NCI-H82 (cell line): ENCODE measurements at regions not wholly inside any gene's neighbourhood (a gene's known extent, or its start where the extent isn't known, plus 50 kb on each side); places are given as distances from the start of the nearest gene placed in this dataset.
A peak's percentile ranks its signal among the peaks of the same experiment; 100 is the strongest.

Experiments
- DNase-seq: peaks from one replicate; lab custom pipeline; 2025; lab: John Stamatoyannopoulos, UW

DNA sequence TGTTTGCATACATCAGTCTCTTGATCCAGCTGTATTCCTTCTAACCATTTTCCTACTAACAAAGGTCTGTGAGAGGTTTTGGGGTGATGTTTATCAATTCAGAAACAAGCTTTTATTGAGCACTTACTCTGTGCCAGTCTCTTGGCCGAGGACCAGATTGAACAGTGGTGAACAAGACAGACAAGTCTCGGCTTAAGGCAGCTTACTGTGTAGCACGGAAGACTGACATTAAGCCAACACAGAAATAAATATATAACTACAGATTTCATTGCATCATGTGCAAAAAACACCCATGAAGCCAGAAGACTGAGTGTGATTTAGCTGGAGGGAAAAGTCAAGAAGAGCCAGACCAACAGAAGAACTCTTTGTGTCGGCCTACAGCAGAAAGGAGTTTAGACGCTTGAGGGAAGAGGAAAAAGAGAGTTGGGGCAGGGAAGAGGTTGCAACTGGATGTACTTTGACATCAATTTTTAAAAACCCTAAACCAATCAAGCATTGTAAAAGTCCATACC is 549.6 kb upstream of the CITED2 start:
- no peak for DNase-seq

GRCh38 chr6:139922236-139922635 is 547.8 kb upstream of the CITED2 start:
- no peak for DNase-seq

- DNase-seq = no peak
Measured at GRCh38 chr6:139920776-139921100, 546.3 kb upstream of the CITED2 start.

GRCh38 chr6:139920027-139920775 is 545.8 kb upstream of the CITED2 start:
- no peak for DNase-seq

GRCh38 chr6:139919107-139920026 is 544.9 kb upstream of the CITED2 start:
- no peak for DNase-seq

- DNase-seq = no peak
Measured at GRCh38 chr6:139917951-139918630, 543.6 kb upstream of the CITED2 start.

- DNase-seq = no peak
Measured at GRCh38 chr6:139914910-139915309, 540.5 kb upstream of the CITED2 start.

DNA sequence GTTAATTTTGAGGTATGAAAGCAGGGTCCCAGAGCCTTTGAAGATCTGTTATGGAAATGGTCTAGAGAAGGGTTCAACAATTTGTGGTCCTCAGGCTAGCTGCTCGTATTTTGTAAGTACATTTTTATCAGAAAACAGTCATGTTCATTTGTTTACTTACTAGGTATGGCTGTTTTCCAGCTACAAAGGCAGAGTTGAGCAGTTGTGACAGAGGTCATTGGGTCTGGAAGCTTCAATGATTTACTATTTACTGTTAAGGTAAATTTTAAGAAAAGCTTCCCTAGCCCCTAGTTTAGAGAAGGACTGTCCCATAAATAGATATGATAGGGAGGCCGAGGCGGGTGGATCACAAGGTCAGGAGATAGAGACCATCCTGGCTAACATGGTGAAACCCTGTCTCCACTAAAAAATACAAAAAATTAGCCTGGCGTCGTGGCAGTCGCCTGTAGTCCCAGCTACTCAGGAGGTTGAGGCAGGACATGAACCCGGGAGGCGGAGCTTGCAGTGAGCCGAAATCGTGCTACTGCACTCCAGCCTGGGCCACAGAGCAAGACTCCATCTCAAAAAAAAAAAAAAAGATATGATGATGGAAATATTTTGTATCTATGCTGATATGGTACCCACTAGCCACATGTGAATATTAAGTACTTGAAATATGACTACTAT is 538.4 kb upstream of the CITED2 start:
- DNase-seq = no peak

DNA sequence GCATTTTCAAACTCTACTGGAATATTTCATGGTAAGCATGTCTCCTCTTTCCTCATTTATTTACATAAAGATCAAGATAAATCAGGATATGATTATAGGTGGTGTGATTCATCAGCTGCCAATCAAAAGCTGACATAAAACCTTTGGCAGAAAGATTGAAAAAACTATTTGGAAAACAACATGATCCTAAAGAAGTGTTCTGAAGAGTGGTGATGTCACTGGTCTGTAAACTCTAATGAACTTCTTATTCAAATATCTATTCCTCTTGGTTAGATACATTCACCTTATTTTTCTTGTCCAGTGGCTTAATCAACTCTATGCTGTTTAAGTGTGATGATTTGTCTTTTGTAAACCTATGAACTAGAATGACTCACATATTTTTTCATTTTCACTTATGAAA is 535.5 kb upstream of the CITED2 start:
- DNase-seq = no peak

DNA sequence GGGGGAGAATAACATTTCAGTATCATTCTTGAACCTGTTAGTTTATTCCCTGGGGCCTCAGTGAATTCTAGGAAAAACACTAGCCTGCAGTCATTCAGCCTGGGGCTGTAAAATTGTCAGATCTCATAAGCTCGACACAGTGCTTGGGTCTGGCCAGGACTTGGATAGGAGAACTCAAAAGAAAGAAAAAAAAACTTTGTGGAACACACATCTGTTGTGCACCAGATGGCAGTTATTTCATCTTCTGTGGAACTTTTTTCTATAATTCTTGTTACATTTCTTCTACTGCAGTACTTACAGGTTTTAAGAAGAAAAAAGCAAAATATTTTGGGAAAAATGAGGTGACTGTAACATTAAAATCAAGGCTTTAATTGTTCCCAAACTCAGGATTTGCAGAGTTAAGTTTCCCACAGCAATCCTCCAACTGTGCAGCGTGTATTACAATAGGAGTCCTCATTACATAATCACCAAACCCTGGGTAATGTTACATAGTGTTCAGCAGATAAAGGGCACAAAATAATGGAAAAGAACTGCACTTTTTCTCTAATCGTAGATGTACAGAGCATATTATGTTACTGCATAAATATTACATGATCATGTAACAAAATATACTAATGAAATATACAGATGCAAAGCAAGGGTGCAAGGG is 531.1 kb upstream of the CITED2 start:
- peak; percentile 31 for DNase-seq

- no peak for DNase-seq
Measured at GRCh38 chr6:139904568-139904967, 530.1 kb upstream of the CITED2 start.

DNA sequence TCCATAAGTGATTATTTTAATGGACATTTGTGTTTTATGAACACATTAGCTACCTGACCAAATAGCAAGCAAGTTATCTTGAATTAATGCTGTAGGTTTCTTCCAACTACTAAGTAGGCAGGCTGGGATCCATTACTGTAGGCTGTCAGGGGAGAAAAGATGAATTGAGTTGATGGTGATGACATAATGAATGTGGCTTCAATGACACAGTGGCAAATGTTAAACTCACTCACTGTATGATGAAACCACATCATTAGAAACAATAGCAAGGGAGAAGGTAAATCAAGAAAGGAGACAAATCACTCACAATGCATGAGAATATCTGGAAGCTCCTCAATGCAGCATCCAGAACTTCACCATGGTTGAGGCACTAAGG is 529.7 kb upstream of the CITED2 start:
- DNase-seq = no peak

DNA sequence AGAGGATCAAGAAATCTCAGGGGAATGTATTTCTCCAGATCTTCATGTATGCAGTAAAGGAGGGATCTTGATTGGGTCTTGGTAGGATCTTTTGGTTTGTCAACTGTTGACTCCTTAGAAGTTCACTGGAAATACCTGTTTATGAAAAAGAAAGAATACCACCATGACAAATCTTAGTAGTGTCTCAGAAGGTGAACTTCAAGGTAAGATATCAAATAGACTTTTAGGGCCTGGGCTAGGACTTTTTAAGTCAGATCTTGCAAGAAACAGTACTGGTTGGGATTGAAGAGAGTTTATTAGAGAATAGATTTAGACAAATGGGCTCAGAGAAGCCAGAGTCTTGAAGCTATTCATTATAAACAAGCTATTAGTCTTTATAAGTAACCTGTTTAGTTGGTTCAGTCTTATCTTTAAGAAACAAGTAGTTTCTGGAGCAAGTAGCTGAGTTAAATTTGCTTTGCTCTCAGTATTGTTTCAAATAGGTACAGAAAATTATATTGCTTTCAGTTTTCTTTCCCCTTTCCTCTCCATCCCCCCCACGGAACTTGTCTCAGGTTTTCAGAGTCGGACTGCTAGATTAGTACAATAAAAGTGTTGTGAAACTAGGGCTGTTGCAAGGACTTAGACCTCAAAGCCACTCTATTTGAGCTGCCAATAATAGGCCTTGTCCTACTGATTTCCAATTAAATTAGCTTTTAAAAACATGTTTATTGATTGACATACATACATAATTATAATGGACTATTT is 529.1 kb upstream of the CITED2 start:
- no peak for DNase-seq

DNA sequence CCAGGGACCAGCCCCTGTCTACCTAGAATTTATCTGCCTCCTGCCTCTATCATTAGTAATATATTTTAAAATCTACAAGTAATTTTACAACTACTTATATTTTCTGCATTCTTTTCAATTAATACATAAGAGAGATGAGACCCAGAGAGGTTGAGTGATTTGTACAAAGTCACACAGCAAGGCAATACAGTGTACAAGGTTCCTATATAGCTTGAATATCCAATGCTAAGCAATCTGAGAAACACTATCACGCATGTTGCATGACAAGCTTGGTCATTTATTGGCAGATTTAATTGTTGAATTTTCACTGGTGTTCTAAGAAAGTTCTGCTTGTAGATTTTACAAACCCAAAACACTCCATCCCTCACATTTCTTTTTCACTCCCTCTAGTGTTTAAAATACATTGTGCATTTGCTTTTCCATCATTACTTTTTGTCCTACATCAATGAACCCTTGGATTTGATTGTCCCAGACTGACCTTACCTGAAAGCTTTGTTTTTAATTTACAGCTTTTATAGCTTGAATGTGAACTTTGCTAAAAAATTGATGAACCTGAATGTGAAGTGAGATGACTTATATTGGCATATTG is 520.9 kb upstream of the CITED2 start:
- DNase-seq = no peak

DNA sequence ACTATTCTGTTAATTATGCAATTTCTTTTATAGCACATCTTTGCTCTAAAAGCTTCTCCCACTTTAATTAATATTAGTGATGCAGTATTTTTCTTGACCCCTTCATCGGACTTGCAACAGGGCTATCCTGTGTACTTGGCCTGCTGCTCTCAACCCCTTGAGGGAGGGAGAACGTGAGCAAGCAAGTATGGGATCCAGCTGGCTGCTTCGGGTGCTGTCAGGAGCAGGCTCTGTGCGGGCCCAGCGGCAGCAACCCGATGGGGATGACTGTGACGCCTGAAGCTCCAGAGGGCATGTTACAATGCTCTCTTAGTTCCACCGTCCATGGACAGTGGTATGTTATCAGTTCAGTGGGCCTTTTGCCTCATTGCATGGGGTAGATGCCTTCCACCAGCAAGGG is 519.8 kb upstream of the CITED2 start:
- no peak for DNase-seq

GRCh38 chr6:139891471-139891870 is 517.0 kb upstream of the CITED2 start:
- DNase-seq = no peak

- DNase-seq = peak; percentile 94
Measured at GRCh38 chr6:139888681-139889122, 514.3 kb upstream of the CITED2 start.

GRCh38 chr6:139887275-139887674 is 512.8 kb upstream of the CITED2 start:
- DNase-seq = no peak

GRCh38 chr6:139886396-139886795 is 511.9 kb upstream of the CITED2 start:
- no peak for DNase-seq

- no peak for DNase-seq
Measured at GRCh38 chr6:139885909-139886308, 511.5 kb upstream of the CITED2 start.
